ENCODE measurements at regions not wholly inside any gene's neighbourhood (a gene's known extent, or its start where the extent isn't known, plus 50 kb on each side); places are given as distances from the start of the nearest gene placed in this dataset.

DNA sequence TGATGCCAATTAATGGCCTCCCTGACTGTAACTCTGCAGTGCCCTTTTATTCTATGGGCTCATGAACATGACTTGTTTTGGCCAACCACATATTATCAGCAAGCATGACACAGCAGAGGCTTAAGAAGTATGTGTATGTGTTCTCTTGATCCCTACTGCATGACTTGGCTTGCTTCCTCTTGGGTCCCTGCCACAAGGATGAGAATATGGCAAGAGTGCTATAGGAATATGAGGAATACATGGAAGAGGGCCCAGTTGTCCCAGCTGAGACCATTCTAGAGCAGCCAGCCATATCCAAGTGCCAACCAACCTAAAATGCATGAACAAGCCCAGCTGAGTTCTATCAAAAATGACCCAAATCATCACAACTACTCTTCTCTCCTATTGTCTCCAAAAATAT lies 576.7 kb upstream of the PCDH9 start:
- Mint-ChIP-seq H3K9me3 (no peaks in the 10 kb centered on the region), H3K4me3 (no peak overlapping the region), H3K36me3 (ENCODE audit: low read depth) (no peaks in the 10 kb centered on the region), H3K27ac (no peak overlapping the region), H3K27me3 (ENCODE audit: low read depth) (no peaks in the 10 kb centered on the region), H3K4me1 (no peaks in the 10 kb centered on the region)
- TF ChIP-seq, protein P1, sequence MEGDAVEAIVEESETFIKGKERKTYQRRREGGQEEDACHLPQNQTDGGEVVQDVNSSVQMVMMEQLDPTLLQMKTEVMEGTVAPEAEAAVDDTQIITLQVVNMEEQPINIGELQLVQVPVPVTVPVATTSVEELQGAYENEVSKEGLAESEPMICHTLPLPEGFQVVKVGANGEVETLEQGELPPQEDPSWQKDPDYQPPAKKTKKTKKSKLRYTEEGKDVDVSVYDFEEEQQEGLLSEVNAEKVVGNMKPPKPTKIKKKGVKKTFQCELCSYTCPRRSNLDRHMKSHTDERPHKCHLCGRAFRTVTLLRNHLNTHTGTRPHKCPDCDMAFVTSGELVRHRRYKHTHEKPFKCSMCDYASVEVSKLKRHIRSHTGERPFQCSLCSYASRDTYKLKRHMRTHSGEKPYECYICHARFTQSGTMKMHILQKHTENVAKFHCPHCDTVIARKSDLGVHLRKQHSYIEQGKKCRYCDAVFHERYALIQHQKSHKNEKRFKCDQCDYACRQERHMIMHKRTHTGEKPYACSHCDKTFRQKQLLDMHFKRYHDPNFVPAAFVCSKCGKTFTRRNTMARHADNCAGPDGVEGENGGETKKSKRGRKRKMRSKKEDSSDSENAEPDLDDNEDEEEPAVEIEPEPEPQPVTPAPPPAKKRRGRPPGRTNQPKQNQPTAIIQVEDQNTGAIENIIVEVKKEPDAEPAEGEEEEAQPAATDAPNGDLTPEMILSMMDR (IDR thresholded peaks at IDR 0.05; ENCODE audit: unreplicated experiment in 3 of 3) = no peak

DNA sequence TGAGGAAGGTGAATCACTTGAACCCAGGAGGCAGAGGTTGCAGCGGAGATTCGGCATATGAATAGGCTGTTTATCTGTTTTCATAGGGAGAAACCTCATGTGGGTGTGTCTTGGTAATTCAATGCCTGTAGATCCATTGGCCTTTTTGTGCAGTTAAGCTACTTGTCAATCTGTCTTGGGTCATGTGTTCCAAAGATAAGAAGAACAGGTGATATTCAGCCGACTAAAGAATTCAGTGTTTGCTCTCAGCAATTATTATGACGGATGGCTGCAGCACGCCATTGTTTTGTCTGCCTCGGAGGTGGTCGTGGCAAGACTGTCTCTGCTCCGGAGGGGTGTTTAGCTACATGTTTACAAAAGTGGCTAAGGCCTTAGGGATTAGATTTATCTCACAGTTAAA lies 573.0 kb upstream of the PCDH9 start:
- no peak overlapping the region for H3K27ac Mint-ChIP-seq
- H3K9me3 Mint-ChIP-seq = peaks cover 2% of the 10 kb centered on the region
- no peak overlapping the region for H3K4me3 Mint-ChIP-seq
- TF ChIP-seq, protein P1 (IDR thresholded peaks at IDR 0.05; ENCODE audit: unreplicated experiment in 3 of 3) = no peak
- H3K27me3 Mint-ChIP-seq (ENCODE audit: low read depth) = no peaks in the 10 kb centered on the region
- no peaks in the 10 kb centered on the region for H3K4me1 Mint-ChIP-seq
- no peaks in the 10 kb centered on the region for H3K36me3 Mint-ChIP-seq (ENCODE audit: low read depth)

DNA sequence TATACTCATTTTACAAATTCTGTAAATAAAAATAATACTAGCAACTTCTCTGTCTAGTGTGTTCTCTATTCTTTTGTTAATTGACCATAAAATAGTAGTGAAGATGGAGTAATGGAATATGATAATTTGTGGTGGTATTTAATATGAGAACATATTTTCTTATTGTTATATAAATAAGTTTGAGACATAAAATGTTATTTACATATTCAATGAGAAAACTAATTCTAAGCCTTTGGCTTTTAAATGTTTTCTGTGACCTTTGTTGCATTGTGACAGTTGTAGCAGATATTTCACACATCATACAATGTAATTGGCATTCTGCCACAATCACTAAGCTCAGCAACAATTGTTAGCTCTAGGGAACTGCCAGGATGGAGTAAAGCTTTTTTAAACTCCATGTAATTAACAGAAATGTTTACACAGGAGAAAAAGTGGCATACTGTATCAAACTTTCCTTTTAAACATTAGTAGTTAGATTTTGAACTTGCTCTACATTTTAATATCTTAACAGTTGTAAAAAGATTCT lies 562.1 kb upstream of the PCDH9 start:
- H3K9me3 Mint-ChIP-seq = no peaks in the 10 kb centered on the region
- peaks cover 18% of the 10 kb centered on the region for H3K4me1 Mint-ChIP-seq
- no peak overlapping the region for H3K27ac Mint-ChIP-seq
- no peaks in the 10 kb centered on the region for H3K27me3 Mint-ChIP-seq (ENCODE audit: low read depth)
- H3K4me3 Mint-ChIP-seq = no peak overlapping the region
- H3K36me3 Mint-ChIP-seq (ENCODE audit: low read depth) = no peaks in the 10 kb centered on the region
- TF ChIP-seq, protein P1 (IDR thresholded peaks at IDR 0.05; ENCODE audit: unreplicated experiment in 3 of 3) = no peak

DNA sequence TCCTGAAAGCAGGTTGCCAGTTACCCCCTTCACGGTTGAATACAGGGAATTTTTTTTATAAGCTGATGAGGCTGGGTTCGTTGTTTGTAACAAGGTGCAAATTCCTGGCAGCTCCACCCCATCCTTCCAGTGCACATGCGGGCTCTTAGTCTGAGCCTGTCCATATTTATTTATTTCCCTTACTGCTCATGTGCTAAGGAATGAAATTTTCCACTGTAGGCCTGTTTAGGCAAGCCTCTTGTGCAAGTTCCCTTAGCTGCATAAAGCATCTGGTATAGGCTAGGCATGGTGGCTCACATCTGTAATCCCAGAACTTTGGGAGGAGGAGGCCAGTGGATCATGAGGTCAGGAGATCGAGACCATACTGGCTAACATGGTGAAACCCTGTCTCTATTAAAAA lies 560.9 kb upstream of the PCDH9 start:
- Mint-ChIP-seq H3K27me3 (ENCODE audit: low read depth) (no peaks in the 10 kb centered on the region), H3K9me3 (no peaks in the 10 kb centered on the region)

DNA sequence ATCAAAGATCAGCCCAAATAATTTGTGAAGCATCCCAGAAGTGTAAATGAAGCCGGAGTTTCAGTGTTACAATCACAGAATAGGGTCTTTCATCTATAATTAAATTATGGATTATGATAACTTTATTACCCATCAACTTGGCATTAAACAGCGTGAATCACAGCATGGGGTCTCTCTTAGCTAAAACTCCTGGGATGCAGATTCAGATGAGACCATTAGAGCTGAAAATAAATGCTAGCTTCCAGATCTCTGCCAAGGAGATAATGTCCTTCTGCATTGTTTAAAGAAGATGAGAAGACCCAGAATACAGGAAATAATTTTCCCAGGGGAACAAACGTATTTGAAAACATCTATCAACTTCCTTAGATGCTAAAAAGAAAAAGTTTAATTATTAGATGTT lies 546.0 kb upstream of the PCDH9 start:
- H3K4me3 Mint-ChIP-seq = no peak overlapping the region
- H3K27me3 Mint-ChIP-seq (ENCODE audit: low read depth) = no peaks in the 10 kb centered on the region
- no peak overlapping the region for H3K27ac Mint-ChIP-seq
- no peaks in the 10 kb centered on the region for H3K4me1 Mint-ChIP-seq
- TF ChIP-seq, protein P1 (IDR thresholded peaks at IDR 0.05; ENCODE audit: unreplicated experiment in 3 of 3) = no peak
- no peaks in the 10 kb centered on the region for H3K36me3 Mint-ChIP-seq (ENCODE audit: low read depth)
- H3K9me3 Mint-ChIP-seq = no peaks in the 10 kb centered on the region

More for the DNA sequence above, 560.9 kb upstream of the PCDH9 start:
- no peak overlapping the region for H3K27ac Mint-ChIP-seq
- peaks cover 18% of the 10 kb centered on the region for H3K4me1 Mint-ChIP-seq
- H3K36me3 Mint-ChIP-seq (ENCODE audit: low read depth) = no peaks in the 10 kb centered on the region
- TF ChIP-seq, protein P1 (IDR thresholded peaks at IDR 0.05; ENCODE audit: unreplicated experiment in 3 of 3) = no peak
- H3K4me3 Mint-ChIP-seq = no peak overlapping the region

DNA sequence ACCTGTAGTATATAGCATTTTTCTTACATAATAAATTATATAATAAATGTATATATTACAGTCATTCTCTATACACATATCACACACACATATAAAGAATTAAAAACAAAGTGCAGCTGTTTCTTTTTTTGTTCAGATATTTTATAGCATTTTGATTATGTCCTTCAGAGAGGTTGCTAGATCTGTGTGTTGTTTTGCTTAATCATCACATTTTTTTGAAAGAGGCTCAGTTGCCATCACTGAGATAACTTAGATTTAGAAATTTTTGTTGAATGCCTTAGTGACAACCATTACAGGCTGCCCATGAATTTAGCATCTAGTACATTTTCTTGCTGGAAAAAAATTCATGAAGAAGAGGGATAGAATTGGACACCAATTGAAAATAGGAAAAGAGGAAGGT lies 545.2 kb upstream of the PCDH9 start:
- Mint-ChIP-seq H3K27ac (no peak overlapping the region), H3K36me3 (ENCODE audit: low read depth) (no peaks in the 10 kb centered on the region), H3K4me3 (no peak overlapping the region), H3K4me1 (no peaks in the 10 kb centered on the region), H3K9me3 (no peaks in the 10 kb centered on the region), H3K27me3 (ENCODE audit: low read depth) (no peaks in the 10 kb centered on the region)
- TF ChIP-seq, protein P1 (IDR thresholded peaks at IDR 0.05; ENCODE audit: unreplicated experiment in 3 of 3) = no peak

Measured in nephron (organoid).